Gastroesophageal sphincter (tissue), 3 donors: ENCODE measurements at regions not wholly inside any gene's neighbourhood (a gene's known extent, or its start where the extent isn't known, plus 50 kb on each side); places are given as distances from the start of the nearest gene placed in this dataset.

Source experiments
- EP300 ChIP-seq: sonication (generic); formaldehyde crosslinking; IDR thresholded peaks from one replicate; pipeline ENCODE4 v1.6.1; 2017; ENCODE audit warnings: antibody characterized with exemption, mild to moderate bottlenecking
- POLR2A ChIP-seq, 2 donors: fragments of 450-650 bp; IDR thresholded peaks; one replicate each; pipeline ENCODE4 v1.6.1; 2017; ENCODE audit warnings: antibody characterized with exemption in 2 of 2, mild to moderate bottlenecking in 2 of 2, moderate library complexity in 1 of 2
- POLR2AphosphoS5 ChIP-seq: sonication (generic); formaldehyde crosslinking; IDR thresholded peaks from one replicate; pipeline ENCODE4 v1.6.1; 2017; ENCODE audit warnings: antibody characterized with exemption
- TF ChIP-seq, protein P1 (sequence below), 4 experiments: fragments of 200-600 bp in 2 of 4; fragments of 450-650 bp in 2 of 4; sonication (generic) in 1 of 4; IDR thresholded peaks; one replicate each; pipeline ENCODE4 v1.5.1; 2017 to 2019; ENCODE audit warnings: antibody characterized with exemption in 4 of 4, mild to moderate bottlenecking in 2 of 4, moderate library complexity in 2 of 4

DNA sequence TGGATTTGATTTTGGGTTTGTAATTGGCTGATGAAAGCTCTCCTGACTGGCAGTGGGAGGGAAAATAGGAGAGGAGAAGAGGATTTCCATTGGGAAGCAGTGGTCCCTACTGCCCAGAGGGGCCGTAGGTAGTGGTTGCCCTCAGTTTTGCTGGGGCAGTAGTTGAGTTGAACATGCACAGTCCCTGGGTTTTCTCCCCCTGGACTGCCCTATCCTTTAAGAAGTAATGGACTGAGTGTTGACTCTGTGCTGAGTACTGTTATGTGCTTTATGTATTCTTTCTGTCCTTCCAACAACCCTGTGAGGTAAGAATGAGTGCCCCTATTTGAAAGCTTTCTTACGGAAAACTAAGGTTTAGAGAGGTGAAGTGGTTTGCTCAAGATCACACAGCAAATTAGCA is 111.2 kb upstream of the RPS23 start:
- TF ChIP-seq, protein P1, sequence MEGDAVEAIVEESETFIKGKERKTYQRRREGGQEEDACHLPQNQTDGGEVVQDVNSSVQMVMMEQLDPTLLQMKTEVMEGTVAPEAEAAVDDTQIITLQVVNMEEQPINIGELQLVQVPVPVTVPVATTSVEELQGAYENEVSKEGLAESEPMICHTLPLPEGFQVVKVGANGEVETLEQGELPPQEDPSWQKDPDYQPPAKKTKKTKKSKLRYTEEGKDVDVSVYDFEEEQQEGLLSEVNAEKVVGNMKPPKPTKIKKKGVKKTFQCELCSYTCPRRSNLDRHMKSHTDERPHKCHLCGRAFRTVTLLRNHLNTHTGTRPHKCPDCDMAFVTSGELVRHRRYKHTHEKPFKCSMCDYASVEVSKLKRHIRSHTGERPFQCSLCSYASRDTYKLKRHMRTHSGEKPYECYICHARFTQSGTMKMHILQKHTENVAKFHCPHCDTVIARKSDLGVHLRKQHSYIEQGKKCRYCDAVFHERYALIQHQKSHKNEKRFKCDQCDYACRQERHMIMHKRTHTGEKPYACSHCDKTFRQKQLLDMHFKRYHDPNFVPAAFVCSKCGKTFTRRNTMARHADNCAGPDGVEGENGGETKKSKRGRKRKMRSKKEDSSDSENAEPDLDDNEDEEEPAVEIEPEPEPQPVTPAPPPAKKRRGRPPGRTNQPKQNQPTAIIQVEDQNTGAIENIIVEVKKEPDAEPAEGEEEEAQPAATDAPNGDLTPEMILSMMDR (IDR thresholded peaks at IDR 0.05) = no peak
- TF ChIP-seq EP300 (no peak), POLR2A (IDR thresholded peaks at IDR 0.05) (no peak), POLR2AphosphoS5 (no peak)
